ENCODE measurements at regions not wholly inside any gene's neighbourhood (a gene's known extent, or its start where the extent isn't known, plus 50 kb on each side); places are given as distances from the start of the nearest gene placed in this dataset.

- Histone ChIP-seq H3K27me3 (ENCODE audit: control insufficient read depth, insufficient read depth, low read length) (no peaks in the 10 kb centered on the region), H3K36me3 (replicated peaks; ENCODE audit: control insufficient read depth, insufficient read depth, low read length) (no peaks in the 10 kb centered on the region), H3K4me3 (ENCODE audit: insufficient read depth, low read depth, low read length) (no peak overlapping the region)
- no peak for DNase-seq
Observed at GRCh38 chr3:161444694-161445077, 51.9 kb upstream of the OTOL1 start.

- Histone ChIP-seq H3K27me3 (ENCODE audit: control insufficient read depth, insufficient read depth, low read length) (no peaks in the 10 kb centered on the region), H3K4me3 (ENCODE audit: insufficient read depth, low read depth, low read length) (no peak overlapping the region), H3K36me3 (replicated peaks; ENCODE audit: control insufficient read depth, insufficient read depth, low read length) (no peaks in the 10 kb centered on the region)
- no peak for DNase-seq
Observed at GRCh38 chr3:161443921-161444693, 52.5 kb upstream of the OTOL1 start.

GRCh38 chr3:161430307-161430706 lies 59.0 kb upstream of the SPTSSB start:
- H3K27me3 ChIP-seq (ENCODE audit: control insufficient read depth, insufficient read depth, low read length), result no peaks in the 10 kb centered on the region
- no peaks in the 10 kb centered on the region for H3K36me3 ChIP-seq (replicated peaks; ENCODE audit: control insufficient read depth, insufficient read depth, low read length)
- H3K4me3 ChIP-seq (ENCODE audit: insufficient read depth, low read depth, low read length), result no peak overlapping the region
- DNase-seq, result no peak

GRCh38 chr3:161427347-161427746 lies 56.0 kb upstream of the SPTSSB start:
- H3K36me3 ChIP-seq (replicated peaks; ENCODE audit: control insufficient read depth, insufficient read depth, low read length), result no peaks in the 10 kb centered on the region
- no peak for DNase-seq
- no peak overlapping the region for H3K4me3 ChIP-seq (ENCODE audit: insufficient read depth, low read depth, low read length)
- no peaks in the 10 kb centered on the region for H3K27me3 ChIP-seq (ENCODE audit: control insufficient read depth, insufficient read depth, low read length)

GRCh38 chr3:161426758-161427157 lies 55.4 kb upstream of the SPTSSB start:
- H3K4me3 ChIP-seq (ENCODE audit: insufficient read depth, low read depth, low read length), result no peak overlapping the region
- H3K36me3 ChIP-seq (replicated peaks; ENCODE audit: control insufficient read depth, insufficient read depth, low read length), result no peaks in the 10 kb centered on the region
- no peaks in the 10 kb centered on the region for H3K27me3 ChIP-seq (ENCODE audit: control insufficient read depth, insufficient read depth, low read length)
- no peak for DNase-seq

- H3K27me3 ChIP-seq (ENCODE audit: control insufficient read depth, insufficient read depth, low read length), result no peaks in the 10 kb centered on the region
- H3K36me3 ChIP-seq (replicated peaks; ENCODE audit: control insufficient read depth, insufficient read depth, low read length), result no peaks in the 10 kb centered on the region
- no peak overlapping the region for H3K4me3 ChIP-seq (ENCODE audit: insufficient read depth, low read depth, low read length)
- DNase-seq, result peak; percentile 45
Observed at GRCh38 chr3:161423911-161424522, 52.7 kb upstream of the SPTSSB start.

- DNase-seq, result no peak
- no peaks in the 10 kb centered on the region for H3K27me3 ChIP-seq (ENCODE audit: control insufficient read depth, insufficient read depth, low read length)
- H3K36me3 ChIP-seq (replicated peaks; ENCODE audit: control insufficient read depth, insufficient read depth, low read length), result no peaks in the 10 kb centered on the region
- no peak overlapping the region for H3K4me3 ChIP-seq (ENCODE audit: insufficient read depth, low read depth, low read length)
Observed at GRCh38 chr3:161422171-161422700, 50.9 kb upstream of the SPTSSB start.

All from H7 (cell line).